ENCODE measurements at regions not wholly inside any gene's neighbourhood (a gene's known extent, or its start where the extent isn't known, plus 50 kb on each side); places are given as distances from the start of the nearest gene placed in this dataset.

DNA sequence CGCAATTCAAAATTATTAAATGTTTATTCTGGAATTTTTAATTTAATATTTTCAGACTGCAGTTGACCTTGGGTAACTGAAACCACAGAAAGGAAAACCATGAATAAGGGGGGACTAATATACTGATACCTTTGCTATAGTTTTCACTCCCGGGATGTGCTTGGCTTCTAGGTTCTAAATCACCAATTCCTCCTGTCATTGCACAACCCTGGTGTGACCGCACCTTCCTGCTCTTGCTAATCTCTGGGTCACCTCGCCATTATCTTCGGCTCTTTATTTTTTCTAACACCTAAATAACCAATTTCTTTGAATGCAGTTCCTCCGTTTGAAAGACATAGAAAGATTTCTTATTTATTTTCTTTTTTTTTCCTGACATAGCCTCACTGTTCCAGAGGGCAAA lies 634.5 kb upstream of the GOT2 start:
- CTCF ChIA-PET = no interaction called here
- Histone ChIP-seq H4K20me1 (ENCODE audit: insufficient read depth) (no peaks in the 10 kb centered on the region), H3K36me3 (replicated peaks in 1 of 2; ENCODE audit: control insufficient read depth in 1 of 2, insufficient read depth in 2 of 2, low read length in 1 of 2) (no peaks in the 10 kb centered on the region), H3K9me2 (no peaks in the 10 kb centered on the region), H3K27ac (ENCODE audit: low read depth in 2 of 2, low read length in 1 of 2) (no peak overlapping the region), H3F3A (replicated peaks; ENCODE audit: insufficient read depth) (no peaks in the 10 kb centered on the region), H3K9me3 (no peaks in the 10 kb centered on the region), H3K79me2 (ENCODE audit: insufficient read depth) (no peaks in the 10 kb centered on the region), H3K4me1 (ENCODE audit: control insufficient read depth in 1 of 2, insufficient read depth in 2 of 2, low read depth in 1 of 2, low read length in 1 of 2) (no peaks in the 10 kb centered on the region), H2AFZ (ENCODE audit: low read depth) (no peak overlapping the region), H3K27me3 (ENCODE audit: insufficient read depth) (no peaks in the 10 kb centered on the region), H3K4me3 (ENCODE audit: low read depth in 2 of 2, low read length in 1 of 2) (no peak overlapping the region), H3K9ac (no peak overlapping the region), H3K4me2 (no peak overlapping the region)
- DNase-seq = no peak
- TF ChIP-seq POLR2AphosphoS5 (IDR thresholded peaks at IDR 0.05; ENCODE audit: low read depth, low read length) (no peak), TCF12 (IDR thresholded peaks at IDR 0.05) (no peak), EP300 (IDR thresholded peaks at IDR 0.05; ENCODE audit: borderline replicate concordance in 1 of 2, low read depth in 1 of 2, low read length in 1 of 2) (no peak), FOSL2 (IDR thresholded peaks at IDR 0.05; ENCODE audit: borderline replicate concordance, low read depth) (no peak), FOXJ3 (CRISPR knock-in tag; IDR thresholded peaks at IDR 0.05) (no peak), GATA2 (CRISPR knock-in tag; IDR thresholded peaks at IDR 0.05) (no peak), RAD21 (IDR thresholded peaks at IDR 0.05; ENCODE audit: low read length) (no peak), RCOR1 (IDR thresholded peaks at IDR 0.05; ENCODE audit: low read length) (no peak), CHD2 (IDR thresholded peaks at IDR 0.05; ENCODE audit: low read length, partially characterized antibody) (no peak), RFX5 (IDR thresholded peaks at IDR 0.05; ENCODE audit: low read length) (no peak), TAF1 (IDR thresholded peaks at IDR 0.05; ENCODE audit: borderline replicate concordance, low read depth, low read length) (no peak), NRF1 (IDR thresholded peaks at IDR 0.05; ENCODE audit: low read depth, low read length) (no peak), MEF2A (IDR thresholded peaks at IDR 0.05; ENCODE audit: borderline replicate concordance, low read depth) (no peak), SMC3 (IDR thresholded peaks at IDR 0.05; ENCODE audit: low read depth, low read length) (no peak)
- TF ChIP-seq, protein P1, sequence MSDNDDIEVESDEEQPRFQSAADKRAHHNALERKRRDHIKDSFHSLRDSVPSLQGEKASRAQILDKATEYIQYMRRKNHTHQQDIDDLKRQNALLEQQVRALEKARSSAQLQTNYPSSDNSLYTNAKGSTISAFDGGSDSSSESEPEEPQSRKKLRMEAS (IDR thresholded peaks at IDR 0.05; ENCODE audit: low read depth) = no peak
- TF ChIP-seq, protein P2, sequence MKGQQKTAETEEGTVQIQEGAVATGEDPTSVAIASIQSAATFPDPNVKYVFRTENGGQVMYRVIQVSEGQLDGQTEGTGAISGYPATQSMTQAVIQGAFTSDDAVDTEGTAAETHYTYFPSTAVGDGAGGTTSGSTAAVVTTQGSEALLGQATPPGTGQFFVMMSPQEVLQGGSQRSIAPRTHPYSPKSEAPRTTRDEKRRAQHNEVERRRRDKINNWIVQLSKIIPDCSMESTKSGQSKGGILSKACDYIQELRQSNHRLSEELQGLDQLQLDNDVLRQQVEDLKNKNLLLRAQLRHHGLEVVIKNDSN (IDR thresholded peaks at IDR 0.05; ENCODE audit: borderline replicate concordance, low read depth) = no peak
- TF ChIP-seq, protein P3, sequence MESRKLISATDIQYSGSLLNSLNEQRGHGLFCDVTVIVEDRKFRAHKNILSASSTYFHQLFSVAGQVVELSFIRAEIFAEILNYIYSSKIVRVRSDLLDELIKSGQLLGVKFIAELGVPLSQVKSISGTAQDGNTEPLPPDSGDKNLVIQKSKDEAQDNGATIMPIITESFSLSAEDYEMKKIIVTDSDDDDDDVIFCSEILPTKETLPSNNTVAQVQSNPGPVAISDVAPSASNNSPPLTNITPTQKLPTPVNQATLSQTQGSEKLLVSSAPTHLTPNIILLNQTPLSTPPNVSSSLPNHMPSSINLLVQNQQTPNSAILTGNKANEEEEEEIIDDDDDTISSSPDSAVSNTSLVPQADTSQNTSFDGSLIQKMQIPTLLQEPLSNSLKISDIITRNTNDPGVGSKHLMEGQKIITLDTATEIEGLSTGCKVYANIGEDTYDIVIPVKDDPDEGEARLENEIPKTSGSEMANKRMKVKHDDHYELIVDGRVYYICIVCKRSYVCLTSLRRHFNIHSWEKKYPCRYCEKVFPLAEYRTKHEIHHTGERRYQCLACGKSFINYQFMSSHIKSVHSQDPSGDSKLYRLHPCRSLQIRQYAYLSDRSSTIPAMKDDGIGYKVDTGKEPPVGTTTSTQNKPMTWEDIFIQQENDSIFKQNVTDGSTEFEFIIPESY (IDR thresholded peaks at IDR 0.05; ENCODE audit: borderline replicate concordance, low read depth) = no peak
- TF ChIP-seq, protein P4, sequence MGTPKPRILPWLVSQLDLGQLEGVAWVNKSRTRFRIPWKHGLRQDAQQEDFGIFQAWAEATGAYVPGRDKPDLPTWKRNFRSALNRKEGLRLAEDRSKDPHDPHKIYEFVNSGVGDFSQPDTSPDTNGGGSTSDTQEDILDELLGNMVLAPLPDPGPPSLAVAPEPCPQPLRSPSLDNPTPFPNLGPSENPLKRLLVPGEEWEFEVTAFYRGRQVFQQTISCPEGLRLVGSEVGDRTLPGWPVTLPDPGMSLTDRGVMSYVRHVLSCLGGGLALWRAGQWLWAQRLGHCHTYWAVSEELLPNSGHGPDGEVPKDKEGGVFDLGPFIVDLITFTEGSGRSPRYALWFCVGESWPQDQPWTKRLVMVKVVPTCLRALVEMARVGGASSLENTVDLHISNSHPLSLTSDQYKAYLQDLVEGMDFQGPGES (IDR thresholded peaks at IDR 0.05; ENCODE audit: low read depth, low read length) = no peak
- POLR2A ChIA-PET = no interaction called here
- WGBS (ENCODE audit: low lambda C conversion rate) = 44% methylated on average over 6 of the region's 6 CpGs

Data from SK-N-SH (cell line).